GM23248 (cell line): ENCODE measurements at regions not wholly inside any gene's neighbourhood (a gene's known extent, or its start where the extent isn't known, plus 50 kb on each side); places are given as distances from the start of the nearest gene placed in this dataset.

Experiments used
- DNase-seq: peaks from one replicate; pipeline ENCODE4 v3.0.0-alpha.2; 2015
- H2AFZ ChIP-seq: fragments of 200-600 bp; sonication (generic); 2 replicates; pipeline ENCODE4 v1.6.1; 2016; ENCODE audit warnings: antibody characterized with exemption
- H3F3A ChIP-seq: fragments of 200-600 bp; sonication (generic); 2 replicates; pipeline ENCODE4 v1.6.1; 2016; ENCODE audit warnings: mild to moderate bottlenecking, antibody characterized with exemption, mixed run types; ENCODE audit not compliant: insufficient read depth
- H3K27ac ChIP-seq: fragments of 200-600 bp; sonication (generic); 2 replicates; pipeline ENCODE4 v1.5.1; 2016; ENCODE audit warnings: mild to moderate bottlenecking
- H3K27me3 ChIP-seq: fragments of 200-600 bp; sonication (generic); replicated peaks from 2 replicates; pipeline ENCODE4 v1.6.1; 2016; ENCODE audit warnings: mild to moderate bottlenecking; ENCODE audit not compliant: insufficient read depth
- H3K36me3 ChIP-seq: fragments of 200-600 bp; sonication (generic); 2 replicates; pipeline ENCODE4 v1.6.1; 2016; ENCODE audit warnings: low read depth, mild to moderate bottlenecking
- H3K4me1 ChIP-seq: fragments of 200-600 bp; sonication (generic); 2 replicates; pipeline ENCODE4 v1.6.1; 2016; ENCODE audit warnings: mild to moderate bottlenecking; ENCODE audit not compliant: insufficient read depth
- H3K4me2 ChIP-seq: fragments of 200-600 bp; sonication (generic); one replicate; pipeline ENCODE4 v1.6.1; 2016; ENCODE audit warnings: mild to moderate bottlenecking; ENCODE audit not compliant: unreplicated experiment
- H3K4me3 ChIP-seq: fragments of 200-600 bp; sonication (generic); 2 replicates; pipeline ENCODE4 v1.5.1; 2016; ENCODE audit warnings: mild to moderate bottlenecking
- H3K79me2 ChIP-seq: fragments of 200-600 bp; sonication (generic); 2 replicates; pipeline ENCODE4 v1.6.1; 2016; ENCODE audit warnings: mild to moderate bottlenecking; ENCODE audit not compliant: insufficient read depth
- H3K9ac ChIP-seq: fragments of 200-600 bp; sonication (generic); 2 replicates; pipeline ENCODE4 v1.6.1; 2016; ENCODE audit warnings: mild to moderate bottlenecking
- H3K9me2 ChIP-seq: fragments of 200-600 bp; sonication (generic); 2 replicates; pipeline ENCODE4 v1.6.1; 2016; ENCODE audit warnings: mixed run types, mild to moderate bottlenecking, moderate library complexity; ENCODE audit not compliant: insufficient read depth
- H3K9me3 ChIP-seq: fragments of 200-600 bp; sonication (generic); one replicate; pipeline ENCODE4 v1.6.1; 2017; ENCODE audit warnings: low read depth
- H4K20me1 ChIP-seq: fragments of 200-600 bp; sonication (generic); 2 replicates; pipeline ENCODE4 v1.6.0; 2016; ENCODE audit not compliant: insufficient read depth
- EZH2 ChIP-seq: fragments of 200-600 bp; sonication (generic); IDR thresholded peaks from 2 replicates; pipeline ENCODE4 v1.6.1; 2018; ENCODE audit warnings: antibody characterized with exemption, mild to moderate bottlenecking; ENCODE audit not compliant: insufficient read depth, poor library complexity, severe bottlenecking
- EZH2phosphoT487 ChIP-seq: fragments of 200-600 bp; sonication (generic); IDR thresholded peaks from 2 replicates; pipeline ENCODE4 v1.6.1; 2018; ENCODE audit warnings: antibody characterized with exemption, moderate library complexity, mild to moderate bottlenecking, low read depth; ENCODE audit not compliant: insufficient read depth
- WGBS, 2 experiments: methylation state at CpG; one replicate each; pipeline ENCODE4 v1.1.6; 2015 to 2017; ENCODE audit warnings: low lambda C conversion rate in 2 of 2, low coverage in 1 of 2; ENCODE audit errors: missing lambda C conversion rate in 2 of 2; 5-methylcytosine and 5-hydroxymethylcytosine counted together
- in situ Hi-C: fragments of 300-500 bp; cut with MboI; formaldehyde crosslinking; loops from 2 replicates; pipeline ENCODE4 v1.15.0; 2020

DNA sequence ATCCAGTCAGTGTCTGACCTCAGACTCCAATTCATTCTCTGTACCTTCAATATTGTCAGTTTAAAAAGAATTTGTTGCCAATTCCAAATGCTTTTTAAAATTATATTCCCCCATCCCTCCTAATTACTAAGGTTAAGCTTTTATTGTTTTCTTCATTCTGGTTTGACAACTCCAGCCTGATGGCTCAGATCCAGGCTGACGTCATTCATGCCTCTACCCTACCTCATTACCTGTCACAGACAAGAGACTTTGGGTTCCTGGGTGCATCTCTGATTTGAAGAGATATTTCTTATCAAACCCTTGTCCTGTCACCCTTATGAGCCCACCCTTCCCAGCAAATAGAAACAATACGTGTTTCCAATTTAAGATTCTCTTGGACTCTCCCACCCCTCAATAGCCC lies 300.2 kb upstream of the CLNK start:
- Histone ChIP-seq H3K4me1 (no peaks in the 10 kb centered on the region), H3K27me3 (no peaks in the 10 kb centered on the region), H3K9me3 (no peaks in the 10 kb centered on the region), H3K9me2 (no peaks in the 10 kb centered on the region), H3K36me3 (no peaks in the 10 kb centered on the region), H3F3A (no peaks in the 10 kb centered on the region), H3K27ac (no peak overlapping the region), H3K4me3 (no peak overlapping the region), H2AFZ (no peak overlapping the region), H3K4me2 (no peak overlapping the region), H3K79me2 (no peaks in the 10 kb centered on the region), H3K9ac (no peak overlapping the region), H4K20me1 (no peaks in the 10 kb centered on the region)
- in situ Hi-C loops, result no loop called here
- 29 to 30% methylated on average over 2 of the region's 2 CpGs for WGBS, 2 experiments
- no peak for TF ChIP-seq EZH2phosphoT487
- DNase-seq, result no peak

DNA sequence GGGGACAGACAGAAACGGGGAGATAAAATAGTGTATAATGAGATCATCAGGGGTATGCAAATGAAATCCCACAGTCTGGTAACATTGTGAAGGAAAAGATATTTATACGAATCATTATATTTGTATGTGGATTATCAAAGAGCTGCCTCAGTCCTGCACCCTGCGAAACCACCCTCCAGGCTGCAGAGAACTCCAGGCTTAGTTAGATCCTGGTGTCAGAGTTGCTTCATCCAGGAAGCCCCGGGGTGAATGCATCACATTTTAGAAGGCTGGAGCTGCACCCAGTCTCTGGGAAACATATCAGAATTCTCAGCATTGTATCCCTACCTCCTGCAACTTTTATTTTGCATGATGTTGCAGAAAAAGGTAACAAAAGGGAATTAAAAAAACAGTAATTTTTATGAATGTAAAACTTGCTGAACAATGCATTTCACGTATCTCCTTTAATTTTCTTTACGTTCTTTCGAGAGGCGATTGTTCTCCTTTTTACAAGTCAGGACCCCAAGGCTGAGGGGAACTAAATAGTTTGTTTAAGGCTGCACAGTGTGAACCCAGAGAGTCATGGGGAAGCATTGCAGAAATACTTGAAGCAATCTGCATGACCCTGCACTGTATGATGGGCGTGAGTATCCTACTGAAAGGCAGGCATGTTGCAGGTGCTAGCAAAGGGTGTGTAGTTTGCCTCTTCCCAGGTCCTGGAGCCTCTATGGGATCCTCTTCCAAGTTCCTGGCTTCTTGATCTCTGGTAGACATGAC lies 299.5 kb upstream of the CLNK start:
- Histone ChIP-seq H4K20me1 (no peaks in the 10 kb centered on the region), H3F3A (no peaks in the 10 kb centered on the region), H3K27ac (no peak overlapping the region), H3K4me1 (no peaks in the 10 kb centered on the region), H3K36me3 (no peaks in the 10 kb centered on the region), H3K9me2 (no peaks in the 10 kb centered on the region), H3K9ac (no peak overlapping the region), H3K27me3 (no peaks in the 10 kb centered on the region), H3K4me2 (no peak overlapping the region), H2AFZ (no peak overlapping the region), H3K4me3 (no peak overlapping the region), H3K79me2 (no peaks in the 10 kb centered on the region), H3K9me3 (no peaks in the 10 kb centered on the region)
- no peak for DNase-seq
- in situ Hi-C loops, result no loop called here
- no peak for TF ChIP-seq EZH2phosphoT487
- TF ChIP-seq EZH2, result no peak
- 45 to 51% methylated on average over 9 of the region's 9 CpGs for WGBS, 2 experiments

DNA sequence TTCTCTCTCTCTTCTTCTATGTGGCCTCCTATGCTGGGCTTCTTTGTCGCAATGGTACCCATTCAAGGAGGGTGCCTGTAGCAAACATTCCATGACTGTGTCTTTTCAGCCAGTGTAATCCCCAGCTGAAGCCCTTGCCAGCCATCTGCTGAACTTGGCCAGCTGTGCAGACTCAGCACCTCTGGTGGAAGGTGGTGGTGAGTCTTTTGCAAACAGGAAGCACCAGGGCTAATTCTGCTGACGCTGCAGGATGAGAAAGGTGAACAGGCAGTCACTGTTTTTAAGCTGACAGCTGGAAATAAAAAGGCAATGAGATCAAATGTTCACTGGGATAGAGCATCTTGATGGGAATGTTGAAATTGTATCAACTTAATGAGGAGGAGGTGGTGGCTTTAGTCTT lies 298.7 kb upstream of the CLNK start:
- Histone ChIP-seq H3K9me2 (no peaks in the 10 kb centered on the region), H3K27me3 (no peaks in the 10 kb centered on the region), H3K36me3 (no peaks in the 10 kb centered on the region), H2AFZ (no peak overlapping the region), H3K9me3 (no peaks in the 10 kb centered on the region), H3K4me3 (no peak overlapping the region), H3K4me2 (no peak overlapping the region), H3K79me2 (no peaks in the 10 kb centered on the region), H3K9ac (no peak overlapping the region), H3F3A (no peaks in the 10 kb centered on the region), H4K20me1 (no peaks in the 10 kb centered on the region), H3K4me1 (no peaks in the 10 kb centered on the region), H3K27ac (no peak overlapping the region)
- TF ChIP-seq EZH2, result no peak
- TF ChIP-seq EZH2phosphoT487, result no peak
- no peak for DNase-seq
- 19 to 25% methylated on average over 2 of the region's 2 CpGs for WGBS, 2 experiments
- in situ Hi-C loops, result no loop called here

DNA sequence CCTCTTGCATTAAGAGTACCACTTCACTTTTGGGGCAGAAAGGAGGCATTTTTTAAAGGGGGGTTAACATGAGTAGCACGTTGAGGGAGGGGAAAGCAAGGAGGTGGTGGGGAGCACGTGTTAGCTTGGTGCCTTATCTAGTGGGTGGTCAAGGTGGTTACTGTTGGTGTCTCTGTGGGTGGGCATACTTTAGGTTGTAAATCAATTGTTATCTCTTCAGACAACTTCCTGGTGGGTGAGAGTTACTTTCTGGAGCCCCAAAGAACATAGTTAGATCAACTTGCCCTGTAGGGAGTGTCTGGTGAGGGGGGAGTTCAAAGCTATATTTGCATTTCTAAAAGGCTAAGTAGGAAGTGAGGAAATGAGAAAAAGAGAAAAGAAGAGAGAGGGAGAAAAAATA lies 297.7 kb upstream of the CLNK start:
- Histone ChIP-seq H3K4me1 (no peaks in the 10 kb centered on the region), H4K20me1 (no peaks in the 10 kb centered on the region), H3K4me2 (no peak overlapping the region), H3K36me3 (no peaks in the 10 kb centered on the region), H2AFZ (no peak overlapping the region), H3K9me3 (no peaks in the 10 kb centered on the region), H3K4me3 (no peak overlapping the region), H3K27ac (no peak overlapping the region), H3K27me3 (no peaks in the 10 kb centered on the region), H3F3A (no peaks in the 10 kb centered on the region), H3K9me2 (no peaks in the 10 kb centered on the region), H3K79me2 (no peaks in the 10 kb centered on the region), H3K9ac (no peak overlapping the region)
- no peak for TF ChIP-seq EZH2
- TF ChIP-seq EZH2phosphoT487, result no peak
- 11 to 22% methylated on average over 2 of the region's 2 CpGs for WGBS, 2 experiments
- in situ Hi-C loops, result no loop called here
- DNase-seq, result no peak

DNA sequence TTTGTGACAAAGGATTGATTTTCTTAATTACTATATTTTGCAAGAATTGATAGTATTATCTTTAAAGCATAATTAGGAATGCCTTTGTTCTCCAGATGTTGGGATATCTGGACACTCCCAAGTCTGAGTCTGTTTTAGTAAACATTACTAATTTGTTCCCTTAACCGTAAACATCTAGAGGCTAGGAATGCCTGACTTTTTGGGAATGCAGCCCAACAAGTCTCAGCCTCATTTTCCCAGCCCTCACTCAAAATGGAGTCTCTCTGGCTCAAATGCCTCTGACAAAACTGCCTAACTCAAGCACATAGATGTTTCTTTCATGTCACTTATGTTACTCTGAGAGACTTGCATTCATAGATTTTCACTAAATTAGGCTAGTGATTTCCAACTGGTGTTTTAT lies 297.0 kb upstream of the CLNK start:
- Histone ChIP-seq H3K4me2 (no peak overlapping the region), H4K20me1 (no peaks in the 10 kb centered on the region), H3K9me3 (no peaks in the 10 kb centered on the region), H3K27ac (no peak overlapping the region), H3K27me3 (no peaks in the 10 kb centered on the region), H3K4me3 (no peak overlapping the region), H3K9me2 (no peaks in the 10 kb centered on the region), H2AFZ (no peak overlapping the region), H3K36me3 (no peaks in the 10 kb centered on the region), H3F3A (no peaks in the 10 kb centered on the region), H3K4me1 (no peaks in the 10 kb centered on the region), H3K79me2 (no peaks in the 10 kb centered on the region), H3K9ac (no peak overlapping the region)
- no peak for DNase-seq
- 12 to 25% methylated on average over 1 of the region's 1 CpG for WGBS, 2 experiments
- in situ Hi-C loops, result no loop called here
- TF ChIP-seq EZH2 (no peak), EZH2phosphoT487 (no peak)
